A673 (cell line): ENCODE measurements at regions not wholly inside any gene's neighbourhood (a gene's known extent, or its start where the extent isn't known, plus 50 kb on each side); places are given as distances from the start of the nearest gene placed in this dataset.

Experiments used
- CTCF ChIP-seq: fragments of 300-800, 200-600 bp; sonication (generic); conservative IDR thresholded peaks from 2 replicates; pipeline ENCODE4 v1.5.1; 2017; ENCODE audit warnings: low read depth, mild to moderate bottlenecking, antibody characterized with exemption, low read length, moderate library complexity, mixed read lengths
- EZH2 ChIP-seq: fragments of 200-600 bp; sonication (generic); IDR thresholded peaks from 2 replicates; pipeline ENCODE4 v1.6.1; 2017; ENCODE audit warnings: borderline replicate concordance, low read depth, mild to moderate bottlenecking, mixed read lengths, antibody characterized with exemption, low read length; ENCODE audit not compliant: poor library complexity, severe bottlenecking

- no peak for TF ChIP-seq CTCF
- no peak for TF ChIP-seq EZH2
Measured at GRCh38 chr12:13805041-13805440, 176.4 kb downstream of the GRIN2B start.
